Panc1 (cell line): ENCODE measurements at regions not wholly inside any gene's neighbourhood (a gene's known extent, or its start where the extent isn't known, plus 50 kb on each side); places are given as distances from the start of the nearest gene placed in this dataset.

Experiments
- CTCF ChIP-seq: fragments of 450-650 bp; IDR thresholded peaks from 2 replicates; pipeline ENCODE4 v1.5.1; 2017; ENCODE audit warnings: mild to moderate bottlenecking
- POLR2AphosphoS5 ChIP-seq: IDR thresholded peaks from 2 replicates; pipeline ENCODE4 v1.6.1; 2012; ENCODE audit warnings: mild to moderate bottlenecking, low read depth, low read length, moderate library complexity
- REST ChIP-seq, 2 experiments: IDR thresholded peaks; 2 replicates each; pipeline ENCODE4 v1.6.1; 2011 to 2012; ENCODE audit warnings: low read depth in 2 of 2, control low read depth in 1 of 2, low read length in 1 of 2, mild to moderate bottlenecking in 1 of 2, moderate library complexity in 1 of 2; ENCODE audit not compliant: insufficient read depth in 1 of 2
- SIN3A ChIP-seq: IDR thresholded peaks from 2 replicates; pipeline ENCODE4 v1.6.1; 2012; ENCODE audit warnings: low read depth, mild to moderate bottlenecking, low read length, moderate library complexity, borderline replicate concordance; ENCODE audit not compliant: insufficient read depth

- TF ChIP-seq CTCF = no peak
- TF ChIP-seq REST (IDR thresholded peaks at IDR 0.05; ENCODE audit: insufficient read depth in 1 of 2, low read depth in 2 of 2, low read length in 1 of 2) = no peak
- TF ChIP-seq SIN3A = no peak
- no peak for TF ChIP-seq POLR2AphosphoS5
These were observed 73.8 kb downstream of the C9orf50 start for GRCh38 chr9:129547063-129547462.
